OCI-LY7 (cell line): ENCODE measurements at regions not wholly inside any gene's neighbourhood (a gene's known extent, or its start where the extent isn't known, plus 50 kb on each side); places are given as distances from the start of the nearest gene placed in this dataset.

Experiments used
- EZH2phosphoT487 ChIP-seq: fragments of 200-600 bp; sonication (generic); IDR thresholded peaks from 2 replicates; pipeline ENCODE4 v1.6.1; 2018; ENCODE audit warnings: low read depth, borderline replicate concordance, mild to moderate bottlenecking, mixed run types, antibody characterized with exemption, low read length, moderate library complexity, mixed read lengths
- TF ChIP-seq, protein P1 (sequence below): fragments of 200-600 bp; sonication (generic); conservative IDR thresholded peaks from 2 replicates; pipeline ENCODE4 v1.5.1; 2014; ENCODE audit warnings: mild to moderate bottlenecking, antibody characterized with exemption, low read length, moderate library complexity, mixed read lengths

DNA sequence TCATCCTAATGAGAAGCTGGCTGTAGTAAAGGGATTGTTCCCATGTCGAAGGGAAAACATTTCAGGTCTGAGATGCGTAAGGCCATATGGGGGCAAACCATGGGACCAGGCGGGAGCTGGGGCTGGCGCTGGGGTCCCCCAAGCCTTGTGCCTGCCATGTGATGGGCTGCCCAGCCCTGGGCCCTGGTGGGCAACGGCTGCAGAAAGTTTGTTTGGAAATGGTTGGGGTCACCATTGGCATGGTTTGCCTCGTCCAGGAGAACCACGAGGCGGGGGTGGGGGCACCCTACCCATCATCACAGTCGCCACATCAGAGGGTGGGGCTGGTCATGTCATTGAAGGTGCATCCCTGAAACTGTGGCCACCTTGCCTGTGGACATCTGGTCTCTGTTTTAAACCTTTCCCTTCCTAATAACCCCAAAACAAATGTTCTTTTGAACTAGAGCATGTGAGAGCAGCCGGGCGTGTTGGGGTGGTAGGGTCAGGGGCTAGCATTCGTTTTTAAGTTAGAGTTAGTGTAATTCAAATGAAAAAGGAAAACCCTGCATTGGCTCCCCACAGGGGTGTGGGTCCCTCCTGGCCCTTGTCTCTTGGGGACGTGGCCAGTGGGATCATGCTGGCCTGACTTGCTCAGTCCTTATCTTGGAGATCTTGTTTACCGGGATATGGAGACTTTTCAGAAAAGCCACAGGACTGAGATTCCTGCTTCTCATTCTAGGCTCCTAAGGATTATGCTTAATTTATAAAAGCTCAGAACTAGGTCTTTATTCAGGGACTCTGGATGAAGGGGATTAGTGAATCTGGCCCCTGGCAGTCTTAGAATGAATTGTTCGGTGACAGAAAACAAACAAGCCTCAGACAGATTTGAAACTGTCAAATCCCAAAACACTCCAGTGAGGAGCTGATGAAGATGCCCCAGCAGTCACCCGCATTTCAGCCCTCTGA is 98.5 kb downstream of the CTTN start:
- TF ChIP-seq, protein P1, sequence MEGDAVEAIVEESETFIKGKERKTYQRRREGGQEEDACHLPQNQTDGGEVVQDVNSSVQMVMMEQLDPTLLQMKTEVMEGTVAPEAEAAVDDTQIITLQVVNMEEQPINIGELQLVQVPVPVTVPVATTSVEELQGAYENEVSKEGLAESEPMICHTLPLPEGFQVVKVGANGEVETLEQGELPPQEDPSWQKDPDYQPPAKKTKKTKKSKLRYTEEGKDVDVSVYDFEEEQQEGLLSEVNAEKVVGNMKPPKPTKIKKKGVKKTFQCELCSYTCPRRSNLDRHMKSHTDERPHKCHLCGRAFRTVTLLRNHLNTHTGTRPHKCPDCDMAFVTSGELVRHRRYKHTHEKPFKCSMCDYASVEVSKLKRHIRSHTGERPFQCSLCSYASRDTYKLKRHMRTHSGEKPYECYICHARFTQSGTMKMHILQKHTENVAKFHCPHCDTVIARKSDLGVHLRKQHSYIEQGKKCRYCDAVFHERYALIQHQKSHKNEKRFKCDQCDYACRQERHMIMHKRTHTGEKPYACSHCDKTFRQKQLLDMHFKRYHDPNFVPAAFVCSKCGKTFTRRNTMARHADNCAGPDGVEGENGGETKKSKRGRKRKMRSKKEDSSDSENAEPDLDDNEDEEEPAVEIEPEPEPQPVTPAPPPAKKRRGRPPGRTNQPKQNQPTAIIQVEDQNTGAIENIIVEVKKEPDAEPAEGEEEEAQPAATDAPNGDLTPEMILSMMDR, result no peak
- TF ChIP-seq EZH2phosphoT487, result no peak
